GF-D8 (cell line): ENCODE measurements at regions not wholly inside any gene's neighbourhood (a gene's known extent, or its start where the extent isn't known, plus 50 kb on each side); places are given as distances from the start of the nearest gene placed in this dataset.

ENCODE experiments used
- DNase-seq: peaks from one replicate; lab custom pipeline; 2025; lab: John Stamatoyannopoulos, UW

GRCh38 chr2:166560022-166560421, 66.0 kb upstream of the SCN7A start:
- DNase-seq, result peak; percentile 24

GRCh38 chr2:166550923-166551322, 56.9 kb upstream of the SCN7A start:
- DNase-seq, result no peak

GRCh38 chr2:166545473-166545872, 51.4 kb upstream of the SCN7A start:
- DNase-seq, result no peak
